Urothelium cell line (cell line): ENCODE measurements at regions not wholly inside any gene's neighbourhood (a gene's known extent, or its start where the extent isn't known, plus 50 kb on each side); places are given as distances from the start of the nearest gene placed in this dataset.

Experiments used
- DNase-seq: peaks from one replicate; pipeline ENCODE4 v3.0.0; 2011; ENCODE audit warnings: low spot score, mixed read lengths
- FAIRE-seq: peaks from 2 replicates; lab custom pipeline; 2011; peaks lifted over from hg19 to GRCh38; lab: Jason Lieb, UNC

- DNase-seq, result no peak
- no peak for FAIRE-seq
Observed at GRCh38 chr1:55622074-55622473, 406.9 kb upstream of the USP24 start.

- no peak for FAIRE-seq
- no peak for DNase-seq
Observed at GRCh38 chr1:55618199-55618598, 403.0 kb upstream of the USP24 start.

GRCh38 chr1:55617288-55617982 is 402.3 kb upstream of the USP24 start:
- DNase-seq, result no peak
- FAIRE-seq, result no peak

GRCh38 chr1:55612988-55613387 is 397.8 kb upstream of the USP24 start:
- FAIRE-seq (no peak), DNase-seq (no peak)

- FAIRE-seq (no peak), DNase-seq (no peak)
Observed at GRCh38 chr1:55611123-55611522, 396.0 kb upstream of the USP24 start.

- FAIRE-seq (no peak), DNase-seq (no peak)
Observed at GRCh38 chr1:55610203-55610602, 395.0 kb upstream of the USP24 start.

GRCh38 chr1:55609630-55610029 is 394.5 kb upstream of the USP24 start:
- FAIRE-seq, result no peak
- no peak for DNase-seq

- FAIRE-seq (no peak), DNase-seq (no peak)
Observed at GRCh38 chr1:55605155-55605554, 390.0 kb upstream of the USP24 start.

GRCh38 chr1:55604749-55605148 is 389.6 kb upstream of the USP24 start:
- FAIRE-seq, result no peak

GRCh38 chr1:55604179-55604578 is 389.0 kb upstream of the USP24 start:
- DNase-seq, result no peak
- FAIRE-seq, result no peak

More at GRCh38 chr1:55604749-55605148, 389.6 kb upstream of the USP24 start:
- no peak for DNase-seq

GRCh38 chr1:55600242-55600641 is 385.1 kb upstream of the USP24 start:
- DNase-seq, result no peak
- no peak for FAIRE-seq

- no peak for FAIRE-seq
- no peak for DNase-seq
Observed at GRCh38 chr1:55597910-55598309, 382.7 kb upstream of the USP24 start.

GRCh38 chr1:55594701-55595100 is 379.5 kb upstream of the USP24 start:
- DNase-seq, result no peak
- FAIRE-seq, result no peak

- no peak for FAIRE-seq
- DNase-seq, result no peak
Observed at GRCh38 chr1:55593298-55593697, 378.1 kb upstream of the USP24 start.

GRCh38 chr1:55592122-55592521 is 377.0 kb upstream of the USP24 start:
- FAIRE-seq (no peak), DNase-seq (no peak)

- DNase-seq (no peak), FAIRE-seq (no peak)
Observed at GRCh38 chr1:55589671-55590297, 374.6 kb upstream of the USP24 start.

GRCh38 chr1:55588309-55588708 is 373.1 kb upstream of the USP24 start:
- FAIRE-seq (no peak), DNase-seq (no peak)

- no peak for DNase-seq
- no peak for FAIRE-seq
Observed at GRCh38 chr1:55586771-55587170, 371.6 kb upstream of the USP24 start.

- DNase-seq (no peak), FAIRE-seq (no peak)
Observed at GRCh38 chr1:55585402-55585792, 370.2 kb upstream of the USP24 start.

- no peak for FAIRE-seq
- DNase-seq, result peak; percentile 37
Observed at GRCh38 chr1:55584526-55585401, 369.6 kb upstream of the USP24 start.

GRCh38 chr1:55582084-55582483 is 366.9 kb upstream of the USP24 start:
- DNase-seq (no peak), FAIRE-seq (no peak)

- DNase-seq, result peak; percentile 57
- peak; percentile 68 for FAIRE-seq
Observed at GRCh38 chr1:55580845-55581332, 365.7 kb upstream of the USP24 start.
